Activated naive CD4-positive, alpha-beta T cell treated with anti-CD3 and anti-CD28 coated beads, Interleukin-2, amount 50 U/mL, for 72 hours (primary cell): ENCODE measurements at regions not wholly inside any gene's neighbourhood (a gene's known extent, or its start where the extent isn't known, plus 50 kb on each side); places are given as distances from the start of the nearest gene placed in this dataset.

ENCODE experiments used
- ATAC-seq, 2 donors: fragments of 150-1000 bp; cut with Tn5 transposase; 2 replicates each; pipeline ENCODE4 v1.10.0; 2021; ENCODE audit warnings: mild to moderate bottlenecking in 2 of 2, moderate library complexity in 2 of 2
- DNase-seq, 2 donors: peaks; one replicate each; pipeline ENCODE4 v3.0.0; 2021 to 2022; ENCODE audit warnings: low spot score in 2 of 2
- H3K27ac Mint-ChIP-seq, 2 donors: one replicate each; pipeline ENCODE4 v1.8.0; 2022; ENCODE audit warnings: mild to moderate bottlenecking in 2 of 2, mixed read lengths in 2 of 2
- H3K36me3 Mint-ChIP-seq, 2 donors: one replicate each; pipeline ENCODE4 v1.8.0; 2022; ENCODE audit warnings: mixed read lengths in 2 of 2
- H3K9me3 Mint-ChIP-seq, 2 donors: one replicate each; pipeline ENCODE4 v1.8.0; 2022; ENCODE audit warnings: mixed read lengths in 2 of 2

DNA sequence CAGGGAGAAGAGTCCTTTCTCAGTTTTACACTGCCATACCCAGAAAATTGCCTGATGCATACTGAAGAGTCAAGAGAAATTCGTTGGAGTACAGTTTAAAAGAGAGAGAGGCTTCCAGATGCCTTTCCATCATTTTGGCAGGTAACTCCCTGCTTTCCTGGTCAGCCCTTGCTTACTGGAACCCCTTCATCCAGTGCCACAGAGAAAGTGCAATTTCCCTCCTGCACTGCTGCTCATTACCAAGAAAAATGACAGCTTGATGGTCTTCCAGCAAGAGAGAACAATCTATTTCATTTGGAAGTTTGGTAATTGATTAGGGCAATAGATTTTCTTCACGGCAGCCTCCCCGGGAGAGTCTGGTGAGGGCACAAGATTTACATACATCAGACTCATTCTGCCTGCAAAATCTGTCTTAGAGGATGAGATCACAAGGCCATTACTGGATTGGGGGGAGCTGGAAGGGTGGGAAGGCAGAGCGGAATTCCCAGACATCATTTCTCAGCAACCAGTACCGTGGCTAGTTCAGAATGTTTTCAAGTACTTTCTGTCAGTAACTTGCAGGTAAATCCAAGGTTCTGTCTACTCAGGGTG is 102.8 kb upstream of the SLC14A2 start:
- no peak for ATAC-seq
- H3K9me3 Mint-ChIP-seq = peaks cover 2 to 10% of the 10 kb centered on the region in 2 donors
- no peak for DNase-seq
- no peaks in the 10 kb centered on the region for H3K36me3 Mint-ChIP-seq
- H3K27ac Mint-ChIP-seq = no peak overlapping the region

- no peak for DNase-seq
- no peaks in the 10 kb centered on the region for H3K36me3 Mint-ChIP-seq
- ATAC-seq = no peak
- peaks cover 0 to 10% of the 10 kb centered on the region in 2 donors for H3K9me3 Mint-ChIP-seq
- H3K27ac Mint-ChIP-seq = no peak overlapping the region
Measured at GRCh38 chr18:45517181-45517741, 98.0 kb upstream of the SLC14A2 start.

DNA sequence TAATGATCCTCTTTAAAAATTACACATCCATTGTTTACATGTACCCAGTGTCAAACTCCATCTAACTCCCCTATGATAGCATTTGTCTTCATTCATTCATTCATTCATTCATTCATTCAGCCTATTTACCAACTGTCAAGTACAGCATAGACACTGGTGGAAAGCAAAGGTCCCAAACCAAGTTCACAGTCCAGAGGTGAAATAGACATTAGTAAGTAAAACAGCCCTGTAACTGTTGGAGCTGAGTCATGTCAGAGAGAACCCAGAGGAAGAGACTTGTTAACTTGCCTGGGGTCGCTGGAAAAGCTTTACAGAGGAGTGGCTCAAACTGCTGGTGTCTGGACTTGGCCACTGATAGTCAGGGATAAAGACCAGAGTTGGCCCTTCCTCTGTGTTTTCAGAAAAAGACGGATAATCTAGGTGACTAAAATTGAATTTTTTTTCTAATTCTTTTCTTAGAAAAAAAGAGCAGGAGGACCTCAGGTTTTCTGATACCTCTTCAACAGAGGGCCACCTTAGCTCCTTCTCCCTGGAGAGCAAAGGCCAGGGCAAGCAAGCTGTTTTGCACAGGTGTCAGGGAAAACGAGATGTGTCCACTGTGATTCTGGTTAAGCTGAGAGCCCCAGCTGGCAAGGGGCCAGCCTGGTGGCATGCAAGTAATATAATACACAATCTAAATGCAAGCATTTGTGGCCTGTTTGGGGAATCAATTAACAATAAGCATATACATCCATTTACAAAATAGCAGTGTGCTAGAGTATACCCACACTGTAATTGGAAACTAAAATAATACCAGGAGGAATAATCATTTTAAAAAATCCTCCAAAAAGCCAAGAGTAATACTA is 96.7 kb upstream of the SLC14A2 start:
- ATAC-seq (no peak), DNase-seq (no peak)
- Mint-ChIP-seq H3K27ac (no peak overlapping the region), H3K36me3 (no peaks in the 10 kb centered on the region), H3K9me3 (peaks cover 0 to 10% of the 10 kb centered on the region in 2 donors)

DNA sequence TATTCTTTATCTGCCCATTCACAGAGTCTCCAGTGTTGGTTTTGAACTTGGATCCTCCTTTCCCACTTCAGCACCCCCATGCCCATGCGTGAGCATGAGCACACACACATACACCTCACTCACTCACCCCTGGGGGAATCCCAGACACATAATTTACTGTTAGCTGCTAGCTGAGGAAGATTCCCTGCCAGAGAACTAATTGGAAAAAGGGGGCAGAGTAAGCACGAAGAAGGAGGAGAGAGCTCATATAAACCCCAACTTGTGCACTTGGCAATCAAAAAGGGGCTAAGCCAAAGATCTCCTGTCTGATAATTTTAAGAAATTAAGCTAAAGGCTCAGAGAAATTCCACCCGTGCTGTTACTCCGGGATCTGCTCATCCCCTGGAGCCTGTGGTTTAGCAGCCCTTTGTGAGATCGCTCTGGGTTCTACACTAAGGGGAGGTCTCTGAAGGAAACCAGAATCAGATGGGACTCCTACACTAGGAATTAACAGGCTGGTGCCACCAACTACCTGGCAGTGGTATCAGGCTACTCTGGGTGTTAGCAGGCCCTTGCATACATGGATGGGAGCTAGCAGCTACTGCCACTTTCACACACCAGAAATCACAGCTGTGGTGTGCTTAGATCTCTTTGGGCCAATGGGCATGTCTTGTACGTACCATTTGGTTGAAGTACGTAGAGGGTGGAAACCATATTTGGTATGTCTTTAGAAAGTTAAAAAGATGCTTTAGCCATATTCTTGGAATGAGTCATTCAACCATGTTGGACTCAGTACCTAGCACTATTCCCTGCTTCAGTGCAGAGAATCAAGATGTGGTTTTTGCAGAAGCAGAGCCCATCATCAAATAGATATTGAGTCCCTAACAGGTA is 95.6 kb upstream of the SLC14A2 start:
- DNase-seq = no peak
- Mint-ChIP-seq H3K36me3 (no peaks in the 10 kb centered on the region), H3K27ac (no peak overlapping the region), H3K9me3 (peaks cover 0 to 5% of the 10 kb centered on the region in 2 donors)
- no peak for ATAC-seq

- no peak for ATAC-seq
- no peaks in the 10 kb centered on the region for H3K36me3 Mint-ChIP-seq
- H3K9me3 Mint-ChIP-seq = peaks cover 0 to 5% of the 10 kb centered on the region in 2 donors
- DNase-seq = no peak
- no peak overlapping the region for H3K27ac Mint-ChIP-seq
Measured at GRCh38 chr18:45521136-45521535, 94.1 kb upstream of the SLC14A2 start.

DNA sequence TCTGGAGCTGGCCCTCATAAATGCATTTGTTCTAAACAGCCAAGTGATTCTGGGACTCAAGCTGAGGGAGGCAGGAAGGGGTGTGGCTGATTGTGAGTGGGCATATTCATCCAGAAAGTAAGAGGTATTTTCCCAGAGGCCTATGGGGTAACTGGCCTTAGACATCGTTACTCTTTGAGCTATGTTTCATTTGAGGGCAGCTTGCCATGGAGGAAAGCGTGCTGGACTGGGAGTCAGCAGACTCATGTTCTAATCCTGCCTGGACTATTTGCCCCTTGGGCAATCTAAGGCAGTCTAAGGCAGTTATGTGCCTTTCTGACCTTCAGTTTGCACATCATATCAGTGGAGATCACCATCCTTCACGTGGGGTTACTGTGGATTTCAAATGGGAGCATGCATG is 93.5 kb upstream of the SLC14A2 start:
- Mint-ChIP-seq H3K36me3 (no peaks in the 10 kb centered on the region), H3K9me3 (peaks cover 0 to 5% of the 10 kb centered on the region in 2 donors), H3K27ac (no peak overlapping the region)
- DNase-seq (no peak), ATAC-seq (no peak)

GRCh38 chr18:45522371-45522770 is 92.9 kb upstream of the SLC14A2 start:
- Mint-ChIP-seq H3K9me3 (peaks cover 0 to 5% of the 10 kb centered on the region in 2 donors), H3K36me3 (no peaks in the 10 kb centered on the region), H3K27ac (no peak overlapping the region)
- ATAC-seq = no peak
- no peak for DNase-seq

DNA sequence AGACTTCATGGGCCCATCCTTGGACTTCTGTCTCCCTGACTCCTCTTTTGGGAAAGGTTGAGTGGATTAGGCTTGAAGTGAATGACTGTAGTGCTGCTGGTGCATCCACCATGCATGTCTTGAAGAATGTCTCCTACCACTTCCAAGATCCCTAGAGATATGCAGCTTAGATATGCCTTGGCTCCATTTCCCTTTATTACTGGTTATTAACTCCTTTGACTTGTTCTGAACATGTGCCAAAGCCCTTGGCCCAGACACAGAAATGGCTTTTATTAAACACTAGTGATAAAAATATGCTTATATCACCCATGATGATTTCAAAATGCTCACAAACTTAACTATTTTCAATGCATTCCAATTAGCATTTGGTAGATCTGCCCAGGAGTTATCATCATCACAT is 90.0 kb upstream of the SLC14A2 start:
- H3K36me3 Mint-ChIP-seq = no peaks in the 10 kb centered on the region
- ATAC-seq = no peak
- no peak overlapping the region for H3K27ac Mint-ChIP-seq
- no peak for DNase-seq
- no peaks in the 10 kb centered on the region for H3K9me3 Mint-ChIP-seq

DNA sequence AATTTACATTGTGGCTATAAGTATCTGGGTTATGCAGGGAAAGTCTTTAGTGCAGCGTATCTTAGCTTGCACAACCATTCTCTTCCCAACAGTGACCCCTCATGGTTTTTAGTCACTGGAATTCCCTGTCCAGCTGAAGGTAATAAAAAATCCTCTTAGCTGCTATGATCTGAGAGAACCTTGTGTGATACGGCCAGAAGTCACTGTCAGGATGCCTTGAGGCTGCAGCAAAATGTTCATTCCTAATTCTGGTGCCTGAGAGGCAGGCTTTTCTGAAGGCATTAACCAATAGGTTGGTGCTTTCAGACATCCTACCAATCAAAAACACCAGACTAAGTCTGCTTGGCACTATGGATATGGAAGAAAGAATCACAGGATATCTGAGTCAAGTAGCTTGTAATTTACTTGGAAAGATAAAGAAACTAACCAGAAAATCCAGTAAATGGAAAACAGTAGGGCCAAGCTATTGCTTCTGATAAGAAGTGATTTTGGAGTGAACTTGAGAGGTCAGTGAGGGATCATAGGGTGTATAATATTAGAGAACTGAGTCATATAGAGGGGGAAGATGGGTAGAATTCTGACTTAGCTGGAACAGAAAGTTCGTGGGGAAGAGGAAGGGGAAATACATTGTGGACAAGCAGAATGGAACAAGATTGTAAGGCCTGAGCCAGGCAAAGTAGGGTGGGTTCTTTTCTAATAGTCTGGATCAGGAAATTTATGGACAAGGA is 89.0 kb upstream of the SLC14A2 start:
- no peak for ATAC-seq
- no peak overlapping the region for H3K27ac Mint-ChIP-seq
- DNase-seq = no peak
- H3K9me3 Mint-ChIP-seq = no peaks in the 10 kb centered on the region
- no peaks in the 10 kb centered on the region for H3K36me3 Mint-ChIP-seq

GRCh38 chr18:45527891-45528290 is 87.4 kb upstream of the SLC14A2 start:
- no peaks in the 10 kb centered on the region for H3K9me3 Mint-ChIP-seq
- ATAC-seq = no peak
- no peak overlapping the region for H3K27ac Mint-ChIP-seq
- DNase-seq = no peak
- H3K36me3 Mint-ChIP-seq = no peaks in the 10 kb centered on the region

DNA sequence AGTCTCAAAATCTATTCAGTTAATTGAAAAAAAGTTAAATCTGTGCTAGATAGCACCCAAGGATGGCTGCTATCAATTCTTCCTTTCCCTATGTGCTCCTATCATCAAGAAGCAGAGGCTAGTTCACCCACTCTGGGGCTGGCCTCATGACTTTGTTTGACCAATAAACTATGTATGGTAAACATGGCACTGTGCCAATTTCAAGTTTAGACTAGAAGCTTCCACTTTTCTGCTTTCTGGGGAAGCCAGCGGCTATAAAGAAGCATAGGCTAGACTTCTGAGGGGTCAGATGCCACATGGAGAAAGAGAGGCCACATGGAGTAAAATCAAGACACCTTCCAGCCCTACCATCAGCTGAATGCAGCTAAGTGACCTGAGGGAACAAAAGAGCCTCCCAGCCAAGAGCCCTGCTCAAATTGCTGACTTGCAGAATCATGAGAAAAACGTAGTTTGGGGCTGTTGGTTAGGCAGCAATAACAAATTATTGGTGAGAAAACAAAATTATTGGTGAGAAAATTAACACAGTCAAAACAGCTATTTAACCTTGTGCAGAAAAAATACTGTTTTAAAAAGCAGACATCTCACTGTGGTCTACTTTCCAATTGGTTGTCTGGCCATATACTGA is 86.5 kb upstream of the SLC14A2 start:
- Mint-ChIP-seq H3K27ac (no peak overlapping the region), H3K9me3 (peaks cover 6% of the 10 kb centered on the region in 2 donors), H3K36me3 (peaks cover 0 to 4% of the 10 kb centered on the region in 2 donors)
- ATAC-seq (no peak), DNase-seq (no peak)

- peaks cover 0 to 5% of the 10 kb centered on the region in 2 donors for H3K36me3 Mint-ChIP-seq
- no peak for DNase-seq
- H3K9me3 Mint-ChIP-seq = peaks cover 10 to 15% of the 10 kb centered on the region in 2 donors
- ATAC-seq = no peak
- no peak overlapping the region for H3K27ac Mint-ChIP-seq
Measured at GRCh38 chr18:45538444-45538843, 76.8 kb upstream of the SLC14A2 start.

- H3K36me3 Mint-ChIP-seq = no peaks in the 10 kb centered on the region
- peaks cover 5 to 9% of the 10 kb centered on the region in 2 donors for H3K9me3 Mint-ChIP-seq
- H3K27ac Mint-ChIP-seq = no peak overlapping the region
- DNase-seq (no peak), ATAC-seq (no peak)
Measured at GRCh38 chr18:45539491-45539891, 75.8 kb upstream of the SLC14A2 start.

DNA sequence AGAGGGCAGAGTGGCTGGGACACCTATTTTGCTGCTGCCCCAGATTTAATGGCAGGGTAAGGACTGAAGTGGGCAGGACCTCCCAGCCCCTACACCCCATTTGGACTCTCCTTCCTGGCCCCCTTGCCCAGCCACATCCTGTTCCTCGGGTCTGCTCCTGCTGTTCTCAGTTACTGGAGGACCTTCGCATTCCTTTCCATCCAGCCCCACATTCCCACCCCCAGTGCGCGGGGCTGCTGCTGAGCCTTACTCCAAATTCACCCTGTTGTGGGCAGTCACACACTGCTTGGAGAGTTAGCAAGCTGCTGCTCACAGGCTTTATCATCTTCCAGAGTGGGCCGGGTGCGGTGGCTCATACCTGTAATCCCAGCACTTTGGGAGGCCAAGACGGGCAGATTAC is 75.2 kb upstream of the SLC14A2 start:
- H3K9me3 Mint-ChIP-seq = peaks cover 5 to 9% of the 10 kb centered on the region in 2 donors
- DNase-seq = no peak
- no peaks in the 10 kb centered on the region for H3K36me3 Mint-ChIP-seq
- no peak for ATAC-seq
- no peak overlapping the region for H3K27ac Mint-ChIP-seq

DNA sequence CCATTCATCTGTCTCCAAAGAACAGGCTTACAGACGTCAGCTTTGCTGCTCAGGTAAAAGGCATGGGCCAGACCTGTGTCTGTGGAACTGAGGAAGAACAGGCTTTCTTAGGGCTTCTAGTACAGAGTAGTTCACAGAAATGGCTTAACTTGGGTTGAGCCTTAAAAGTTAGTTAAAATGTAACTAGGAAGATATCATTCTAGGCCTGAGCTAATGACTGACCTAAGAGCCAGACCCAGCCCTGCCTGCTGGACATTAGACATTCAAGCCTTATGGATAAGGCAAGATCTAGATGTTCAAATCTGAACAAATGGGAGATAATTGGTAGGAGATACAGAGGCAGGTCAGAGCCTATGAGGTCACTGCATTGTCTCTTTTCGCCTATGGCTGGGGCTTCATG is 73.9 kb upstream of the SLC14A2 start:
- Mint-ChIP-seq H3K27ac (no peak overlapping the region), H3K36me3 (no peaks in the 10 kb centered on the region), H3K9me3 (peaks cover 5 to 9% of the 10 kb centered on the region in 2 donors)
- DNase-seq (no peak), ATAC-seq (no peak)

DNA sequence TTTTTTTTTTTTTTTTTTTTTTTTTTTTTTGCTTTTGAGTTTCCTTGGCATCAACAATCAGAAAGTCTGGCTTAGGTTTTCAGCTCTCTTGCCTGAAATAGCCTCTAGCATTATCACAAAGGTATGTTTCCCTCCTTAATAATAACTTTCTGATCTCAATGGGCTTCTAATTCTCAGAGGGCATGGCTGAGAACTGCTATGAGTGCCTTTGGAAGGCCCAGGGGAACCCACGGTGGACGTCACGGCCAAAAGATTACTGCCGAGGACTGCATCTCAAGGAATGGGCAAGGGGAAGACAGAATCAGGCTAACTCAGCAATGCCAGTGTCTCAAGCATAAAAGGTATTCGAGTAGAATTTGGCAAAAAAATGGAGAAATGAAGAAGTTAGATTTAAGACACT is 73.2 kb upstream of the SLC14A2 start:
- no peak for ATAC-seq

More for the DNA sequence above, 73.2 kb upstream of the SLC14A2 start:
- no peaks in the 10 kb centered on the region for H3K36me3 Mint-ChIP-seq
- H3K9me3 Mint-ChIP-seq = peaks cover 5 to 9% of the 10 kb centered on the region in 2 donors
- H3K27ac Mint-ChIP-seq = no peak overlapping the region
- DNase-seq = no peak
